GM10266 (cell line): ENCODE measurements at regions not wholly inside any gene's neighbourhood (a gene's known extent, or its start where the extent isn't known, plus 50 kb on each side); places are given as distances from the start of the nearest gene placed in this dataset.
"Not testable (repeated sequence)": the region's sequence is repeated elsewhere in the genome, so short reads cannot be mapped to it uniquely, and the experiment has no call there.

ENCODE experiments used
- DNase-seq: peaks from one replicate; pipeline ENCODE4 v3.0.0; 2012; ENCODE audit errors: extremely low spot score
- CTCF ChIP-seq: IDR thresholded peaks from 2 replicates; pipeline ENCODE4 v1.5.1; 2012; ENCODE audit warnings: mild to moderate bottlenecking, low read depth; ENCODE audit not compliant: control insufficient read depth, insufficient read depth; ENCODE audit errors: missing control alignments

GRCh38 chr15:38843736-38844590 is 279.3 kb upstream of the RASGRP1 start:
- DNase-seq: no peak
- TF ChIP-seq CTCF: no peak

DNA sequence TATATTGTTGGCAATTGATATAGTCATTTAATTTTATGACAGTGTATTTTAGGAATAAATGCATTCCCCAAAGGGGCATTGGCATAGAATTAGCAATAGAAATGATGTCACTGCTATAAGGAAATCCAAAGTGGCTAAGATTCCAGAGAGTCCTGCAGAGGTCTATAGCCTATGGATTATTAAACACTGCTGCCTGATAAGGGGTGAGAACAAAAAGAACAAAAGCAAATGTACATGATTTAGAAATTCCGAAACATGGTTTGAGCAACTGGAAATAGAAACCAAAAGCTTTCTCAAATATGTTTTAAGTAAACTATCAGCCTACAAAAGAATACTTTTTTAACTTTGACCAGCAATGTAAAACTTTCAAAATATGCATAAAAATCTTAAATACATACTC is 280.1 kb upstream of the RASGRP1 start:
- no peak for DNase-seq
- no peak for TF ChIP-seq CTCF

DNA sequence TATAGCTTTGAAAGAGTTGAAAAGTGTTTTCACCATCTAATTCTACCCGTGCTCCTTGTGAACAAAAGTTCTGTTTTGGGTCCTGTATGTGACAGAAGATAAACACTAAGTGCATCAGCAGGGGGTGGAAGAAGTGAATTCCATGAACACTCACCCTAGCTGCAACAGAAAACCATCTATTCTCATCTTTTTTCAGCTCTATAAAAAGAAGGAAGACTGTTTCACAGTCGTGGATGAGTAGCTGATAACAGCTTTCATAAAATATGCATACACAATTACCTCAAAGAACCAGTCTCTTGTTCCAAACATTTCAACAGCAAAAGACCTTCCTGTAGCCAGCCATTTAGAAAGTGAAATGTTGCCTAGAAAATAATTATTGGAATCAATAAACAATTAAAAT is 281.7 kb upstream of the RASGRP1 start:
- no peak for DNase-seq
- no peak for TF ChIP-seq CTCF

- no peak for DNase-seq
- TF ChIP-seq CTCF: no peak
Measured at GRCh38 chr15:38847666-38848065, 283.1 kb upstream of the RASGRP1 start.

DNA sequence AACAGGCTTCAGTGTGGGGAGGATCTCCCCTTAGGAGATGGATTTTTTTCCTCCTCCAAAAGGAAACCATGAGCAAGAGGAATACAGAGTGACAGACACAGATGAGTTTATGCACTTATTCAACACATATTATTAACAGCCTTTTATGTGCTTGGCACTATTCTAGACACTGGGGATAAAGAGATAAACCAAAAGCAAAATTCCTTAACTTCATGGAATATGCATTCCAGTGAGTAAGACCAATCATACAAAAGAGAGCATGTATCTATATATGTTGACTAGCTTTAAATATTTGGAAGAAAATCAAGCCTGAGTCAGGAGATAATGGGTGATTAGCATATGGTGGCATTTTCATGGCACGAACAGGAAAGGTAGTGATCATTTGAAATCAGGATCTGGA is 284.4 kb upstream of the RASGRP1 start:
- no peak for TF ChIP-seq CTCF
- no peak for DNase-seq

GRCh38 chr15:38852188-38852587 is 287.6 kb upstream of the RASGRP1 start:
- DNase-seq: not testable (repeated sequence)

- TF ChIP-seq CTCF: peak; percentile 28
- DNase-seq: peak; percentile 8
Measured at GRCh38 chr15:38853608-38854007, 289.0 kb upstream of the RASGRP1 start.
